ENCODE measurements at regions not wholly inside any gene's neighbourhood (a gene's known extent, or its start where the extent isn't known, plus 50 kb on each side); places are given as distances from the start of the nearest gene placed in this dataset.

DNA sequence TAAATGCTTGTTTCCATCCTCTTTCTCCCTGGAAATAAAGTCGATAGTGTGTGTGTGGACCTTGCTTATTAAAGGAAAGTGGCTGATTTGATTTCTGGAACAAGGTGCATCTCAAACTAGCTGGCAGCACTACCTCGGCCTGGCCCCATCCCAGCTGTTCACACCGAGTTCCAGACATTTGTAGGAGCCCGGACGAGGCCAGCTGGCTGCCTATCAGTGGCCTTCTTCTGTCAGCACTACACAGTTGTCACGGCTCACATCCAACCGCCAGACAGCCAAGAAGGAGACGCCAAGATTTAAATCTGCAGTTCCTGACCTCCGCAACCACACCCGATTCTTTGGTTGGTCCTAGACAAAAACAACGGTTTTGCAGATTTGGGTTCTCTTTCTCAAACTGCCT is 63.6 kb downstream of the PALM2AKAP2 start:
- TF ChIP-seq, protein P1, sequence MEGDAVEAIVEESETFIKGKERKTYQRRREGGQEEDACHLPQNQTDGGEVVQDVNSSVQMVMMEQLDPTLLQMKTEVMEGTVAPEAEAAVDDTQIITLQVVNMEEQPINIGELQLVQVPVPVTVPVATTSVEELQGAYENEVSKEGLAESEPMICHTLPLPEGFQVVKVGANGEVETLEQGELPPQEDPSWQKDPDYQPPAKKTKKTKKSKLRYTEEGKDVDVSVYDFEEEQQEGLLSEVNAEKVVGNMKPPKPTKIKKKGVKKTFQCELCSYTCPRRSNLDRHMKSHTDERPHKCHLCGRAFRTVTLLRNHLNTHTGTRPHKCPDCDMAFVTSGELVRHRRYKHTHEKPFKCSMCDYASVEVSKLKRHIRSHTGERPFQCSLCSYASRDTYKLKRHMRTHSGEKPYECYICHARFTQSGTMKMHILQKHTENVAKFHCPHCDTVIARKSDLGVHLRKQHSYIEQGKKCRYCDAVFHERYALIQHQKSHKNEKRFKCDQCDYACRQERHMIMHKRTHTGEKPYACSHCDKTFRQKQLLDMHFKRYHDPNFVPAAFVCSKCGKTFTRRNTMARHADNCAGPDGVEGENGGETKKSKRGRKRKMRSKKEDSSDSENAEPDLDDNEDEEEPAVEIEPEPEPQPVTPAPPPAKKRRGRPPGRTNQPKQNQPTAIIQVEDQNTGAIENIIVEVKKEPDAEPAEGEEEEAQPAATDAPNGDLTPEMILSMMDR (IDR thresholded peaks at IDR 0.05; ENCODE audit: borderline replicate concordance, extremely low read depth, low read length, poor library complexity, severe bottlenecking), result no peak
- TF ChIP-seq EZH2 (IDR thresholded peaks at IDR 0.05; ENCODE audit: borderline replicate concordance, low read depth, low read length, severe bottlenecking), result no peak

All from DND-41 (cell line).